GM12891 (cell line): ENCODE measurements at regions not wholly inside any gene's neighbourhood (a gene's known extent, or its start where the extent isn't known, plus 50 kb on each side); places are given as distances from the start of the nearest gene placed in this dataset.

Source experiments
- POLR2A ChIP-seq: IDR thresholded peaks from 2 replicates; pipeline ENCODE4 v1.6.1; 2011; ENCODE audit warnings: low read depth, low read length, control low read depth
- TAF1 ChIP-seq: IDR thresholded peaks from 2 replicates; pipeline ENCODE4 v1.6.1; 2011; ENCODE audit warnings: low read depth, low read length, control low read depth

GRCh38 chr2:155695505-155695904 lies 637.0 kb downstream of the NR4A2 start:
- TF ChIP-seq TAF1 (no peak), POLR2A (no peak)
